Liver (tissue), 3 donors: ENCODE measurements at regions not wholly inside any gene's neighbourhood (a gene's known extent, or its start where the extent isn't known, plus 50 kb on each side); places are given as distances from the start of the nearest gene placed in this dataset.

Experiments
- EGR1 ChIP-seq, 2 donors: IDR thresholded peaks; 2 replicates each; pipeline ENCODE4 v1.6.1; 2016 to 2018; ENCODE audit warnings: antibody characterized with exemption in 2 of 2, low read depth in 2 of 2
- TAF1 ChIP-seq: conservative IDR thresholded peaks from 2 replicates; pipeline ENCODE4 v1.6.1; 2016; ENCODE audit warnings: antibody characterized with exemption, mild to moderate bottlenecking
- YY1 ChIP-seq: IDR thresholded peaks from 2 replicates; pipeline ENCODE4 v1.6.1; 2016; ENCODE audit warnings: antibody characterized with exemption, mild to moderate bottlenecking
- TF ChIP-seq, protein P1 (sequence below): IDR thresholded peaks from 2 replicates; pipeline ENCODE4 v1.6.1; 2016; ENCODE audit warnings: antibody characterized with exemption
- TF ChIP-seq, protein P2 (sequence below): fragments of 150-350 bp; IDR thresholded peaks from 2 replicates; pipeline ENCODE4 v1.5.1; 2017; ENCODE audit warnings: improper control_type of control experiment, low read depth, low read length; ENCODE audit not compliant: missing input control
- TF ChIP-seq, protein P3 (sequence below): IDR thresholded peaks from 2 replicates; pipeline ENCODE4 v1.6.1; 2016; ENCODE audit warnings: antibody characterized with exemption
- TF ChIP-seq, protein P4 (sequence below): IDR thresholded peaks from 2 replicates; pipeline ENCODE4 v1.6.1; 2016; ENCODE audit warnings: antibody characterized with exemption
- donor health status: healthy.
- donor health status: healthy.

DNA sequence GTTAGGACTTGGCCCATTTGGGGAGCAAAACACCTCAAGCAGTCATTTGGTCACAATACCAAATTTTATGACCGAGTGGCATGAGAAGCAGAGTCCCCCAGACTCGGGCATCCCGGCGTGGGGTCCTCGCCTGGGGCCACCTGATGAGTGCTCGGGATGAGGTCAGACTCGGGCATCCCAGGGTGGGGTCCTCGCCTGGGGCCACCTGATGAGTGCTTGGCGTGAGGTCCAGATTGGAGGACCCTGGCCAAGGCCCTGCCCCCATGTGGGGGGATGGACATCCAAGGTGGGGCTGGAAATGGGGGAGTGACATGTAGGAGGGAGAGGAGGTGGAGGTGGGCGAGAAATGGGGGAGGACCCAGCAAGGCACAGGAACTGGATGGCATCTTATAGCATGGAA is 56.1 kb upstream of the CST7 start:
- TF ChIP-seq, protein P1, sequence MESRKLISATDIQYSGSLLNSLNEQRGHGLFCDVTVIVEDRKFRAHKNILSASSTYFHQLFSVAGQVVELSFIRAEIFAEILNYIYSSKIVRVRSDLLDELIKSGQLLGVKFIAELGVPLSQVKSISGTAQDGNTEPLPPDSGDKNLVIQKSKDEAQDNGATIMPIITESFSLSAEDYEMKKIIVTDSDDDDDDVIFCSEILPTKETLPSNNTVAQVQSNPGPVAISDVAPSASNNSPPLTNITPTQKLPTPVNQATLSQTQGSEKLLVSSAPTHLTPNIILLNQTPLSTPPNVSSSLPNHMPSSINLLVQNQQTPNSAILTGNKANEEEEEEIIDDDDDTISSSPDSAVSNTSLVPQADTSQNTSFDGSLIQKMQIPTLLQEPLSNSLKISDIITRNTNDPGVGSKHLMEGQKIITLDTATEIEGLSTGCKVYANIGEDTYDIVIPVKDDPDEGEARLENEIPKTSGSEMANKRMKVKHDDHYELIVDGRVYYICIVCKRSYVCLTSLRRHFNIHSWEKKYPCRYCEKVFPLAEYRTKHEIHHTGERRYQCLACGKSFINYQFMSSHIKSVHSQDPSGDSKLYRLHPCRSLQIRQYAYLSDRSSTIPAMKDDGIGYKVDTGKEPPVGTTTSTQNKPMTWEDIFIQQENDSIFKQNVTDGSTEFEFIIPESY = no peak
- TF ChIP-seq, protein P2, sequence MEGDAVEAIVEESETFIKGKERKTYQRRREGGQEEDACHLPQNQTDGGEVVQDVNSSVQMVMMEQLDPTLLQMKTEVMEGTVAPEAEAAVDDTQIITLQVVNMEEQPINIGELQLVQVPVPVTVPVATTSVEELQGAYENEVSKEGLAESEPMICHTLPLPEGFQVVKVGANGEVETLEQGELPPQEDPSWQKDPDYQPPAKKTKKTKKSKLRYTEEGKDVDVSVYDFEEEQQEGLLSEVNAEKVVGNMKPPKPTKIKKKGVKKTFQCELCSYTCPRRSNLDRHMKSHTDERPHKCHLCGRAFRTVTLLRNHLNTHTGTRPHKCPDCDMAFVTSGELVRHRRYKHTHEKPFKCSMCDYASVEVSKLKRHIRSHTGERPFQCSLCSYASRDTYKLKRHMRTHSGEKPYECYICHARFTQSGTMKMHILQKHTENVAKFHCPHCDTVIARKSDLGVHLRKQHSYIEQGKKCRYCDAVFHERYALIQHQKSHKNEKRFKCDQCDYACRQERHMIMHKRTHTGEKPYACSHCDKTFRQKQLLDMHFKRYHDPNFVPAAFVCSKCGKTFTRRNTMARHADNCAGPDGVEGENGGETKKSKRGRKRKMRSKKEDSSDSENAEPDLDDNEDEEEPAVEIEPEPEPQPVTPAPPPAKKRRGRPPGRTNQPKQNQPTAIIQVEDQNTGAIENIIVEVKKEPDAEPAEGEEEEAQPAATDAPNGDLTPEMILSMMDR = no peak
- TF ChIP-seq, protein P3, sequence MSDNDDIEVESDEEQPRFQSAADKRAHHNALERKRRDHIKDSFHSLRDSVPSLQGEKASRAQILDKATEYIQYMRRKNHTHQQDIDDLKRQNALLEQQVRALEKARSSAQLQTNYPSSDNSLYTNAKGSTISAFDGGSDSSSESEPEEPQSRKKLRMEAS = no peak
- TF ChIP-seq, protein P4, sequence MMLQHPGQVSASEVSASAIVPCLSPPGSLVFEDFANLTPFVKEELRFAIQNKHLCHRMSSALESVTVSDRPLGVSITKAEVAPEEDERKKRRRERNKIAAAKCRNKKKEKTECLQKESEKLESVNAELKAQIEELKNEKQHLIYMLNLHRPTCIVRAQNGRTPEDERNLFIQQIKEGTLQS = no peak
- TF ChIP-seq YY1 (no peak), TAF1 (no peak), EGR1 (IDR thresholded peaks at IDR 0.05; ENCODE audit: low read depth in 2 of 2) (no peak)
